Karpas-422 (cell line): ENCODE measurements at regions not wholly inside any gene's neighbourhood (a gene's known extent, or its start where the extent isn't known, plus 50 kb on each side); places are given as distances from the start of the nearest gene placed in this dataset.

Experiments
- DNase-seq: peaks from one replicate; pipeline ENCODE4 v3.0.0-alpha.2; 2015
- H2AFZ ChIP-seq: fragments of 200-600 bp; sonication (generic); 2 replicates; pipeline ENCODE4 v1.6.1; 2014; ENCODE audit warnings: antibody characterized with exemption, low read length, mixed read lengths
- H3K27ac ChIP-seq: fragments of 200-600 bp; sonication (generic); 2 replicates; pipeline ENCODE4 v1.5.1; 2014; ENCODE audit warnings: mild to moderate bottlenecking, low read length, moderate library complexity
- H3K27me3 ChIP-seq: fragments of 200-600 bp; sonication (generic); 2 replicates; pipeline ENCODE4 v1.6.1; 2014; ENCODE audit warnings: low read length, mixed read lengths
- H3K36me3 ChIP-seq: fragments of 200-600 bp; sonication (generic); 2 replicates; pipeline ENCODE4 v1.6.1; 2014; ENCODE audit warnings: low read length, mixed read lengths; ENCODE audit not compliant: insufficient read depth
- H3K4me1 ChIP-seq: fragments of 200-600 bp; sonication (generic); 2 replicates; pipeline ENCODE4 v1.6.1; 2014; ENCODE audit warnings: mild to moderate bottlenecking, low read length, mixed read lengths
- H3K4me2 ChIP-seq: fragments of 200-600 bp; sonication (generic); 2 replicates; pipeline ENCODE4 v1.6.1; 2014; ENCODE audit warnings: low read length, low read depth, mild to moderate bottlenecking; ENCODE audit not compliant: poor library complexity, severe bottlenecking
- H3K4me3 ChIP-seq: fragments of 200-600 bp; sonication (generic); 2 replicates; pipeline ENCODE4 v1.5.1; 2014; ENCODE audit warnings: mild to moderate bottlenecking, antibody characterized with exemption, low read length, mixed read lengths
- H3K79me2 ChIP-seq: fragments of 200-600 bp; sonication (generic); 2 replicates; pipeline ENCODE4 v1.6.1; 2014; ENCODE audit warnings: mild to moderate bottlenecking, low read length, mixed read lengths
- H3K9ac ChIP-seq: fragments of 200-600 bp; sonication (generic); 2 replicates; pipeline ENCODE4 v1.6.0; 2014; ENCODE audit warnings: low read length
- H3K9me2 ChIP-seq: fragments of 200-600 bp; sonication (generic), shearing (Covaris generic); replicated peaks from 2 replicates; pipeline ENCODE4 v1.6.0; 2014; ENCODE audit warnings: mild to moderate bottlenecking, low read length, moderate library complexity; ENCODE audit not compliant: insufficient read depth
- H3K9me3 ChIP-seq: fragments of 300-700, 200-600 bp; sonication (generic); 2 replicates; pipeline ENCODE4 v1.6.1; 2014; ENCODE audit warnings: low read length, mixed read lengths
- H4K20me1 ChIP-seq: fragments of 200-600 bp; sonication (generic); 2 replicates; pipeline ENCODE4 v1.6.1; 2014; ENCODE audit warnings: mild to moderate bottlenecking, antibody characterized with exemption, low read length, low read depth; ENCODE audit not compliant: insufficient read depth

GRCh38 chr10:78401624-78402367 is 368.1 kb downstream of the RPS24 start:
- Histone ChIP-seq H3K27me3 (no peaks in the 10 kb centered on the region), H3K4me1 (no peaks in the 10 kb centered on the region), H3K9ac (no peak overlapping the region), H3K79me2 (no peaks in the 10 kb centered on the region), H4K20me1 (no peaks in the 10 kb centered on the region), H2AFZ (no peak overlapping the region), H3K9me3 (no peaks in the 10 kb centered on the region), H3K4me2 (no peak overlapping the region), H3K4me3 (no peak overlapping the region), H3K36me3 (no peaks in the 10 kb centered on the region), H3K9me2 (no peaks in the 10 kb centered on the region), H3K27ac (no peak overlapping the region)
- DNase-seq, result no peak

GRCh38 chr10:78402591-78402990 is 368.9 kb downstream of the RPS24 start:
- Histone ChIP-seq H3K27me3 (no peaks in the 10 kb centered on the region), H3K79me2 (no peaks in the 10 kb centered on the region), H3K4me2 (no peak overlapping the region), H3K36me3 (no peaks in the 10 kb centered on the region), H4K20me1 (no peaks in the 10 kb centered on the region), H3K27ac (no peak overlapping the region), H3K4me1 (no peaks in the 10 kb centered on the region; the same call in 1 of the 2 replicates), H3K9me3 (no peaks in the 10 kb centered on the region), H3K9me2 (no peaks in the 10 kb centered on the region), H3K9ac (no peak overlapping the region), H2AFZ (no peak overlapping the region), H3K4me3 (no peak overlapping the region)
- no peak for DNase-seq

- Histone ChIP-seq H3K4me2 (no peak overlapping the region), H4K20me1 (no peaks in the 10 kb centered on the region)
- no peak for DNase-seq
These were observed 370.1 kb downstream of the RPS24 start for GRCh38 chr10:78403781-78404180.

GRCh38 chr10:78404296-78404695 is 370.6 kb downstream of the RPS24 start:
- Histone ChIP-seq H3K9me2 (no peaks in the 10 kb centered on the region), H3K79me2 (no peaks in the 10 kb centered on the region), H3K4me2 (no peak overlapping the region), H3K9me3 (no peaks in the 10 kb centered on the region), H3K27ac (no peak overlapping the region), H4K20me1 (no peaks in the 10 kb centered on the region), H3K9ac (no peak overlapping the region), H3K4me3 (no peak overlapping the region), H3K27me3 (no peaks in the 10 kb centered on the region), H2AFZ (no peak overlapping the region), H3K36me3 (no peaks in the 10 kb centered on the region), H3K4me1 (no peaks in the 10 kb centered on the region; the same call in 1 of the 2 replicates)
- no peak for DNase-seq

More at GRCh38 chr10:78403781-78404180, 370.1 kb downstream of the RPS24 start:
- H3K9me2 ChIP-seq, result no peaks in the 10 kb centered on the region
- H2AFZ ChIP-seq, result no peak overlapping the region
- no peak overlapping the region for H3K27ac ChIP-seq
- H3K27me3 ChIP-seq, result no peaks in the 10 kb centered on the region
- no peaks in the 10 kb centered on the region; the same call in 1 of the 2 replicates for H3K4me1 ChIP-seq
- H3K4me3 ChIP-seq, result no peak overlapping the region
- no peaks in the 10 kb centered on the region for H3K9me3 ChIP-seq
- no peak overlapping the region for H3K9ac ChIP-seq
- no peaks in the 10 kb centered on the region for H3K79me2 ChIP-seq
- no peaks in the 10 kb centered on the region for H3K36me3 ChIP-seq

- Histone ChIP-seq H3K9me2 (no peaks in the 10 kb centered on the region), H4K20me1 (no peaks in the 10 kb centered on the region), H3K36me3 (no peaks in the 10 kb centered on the region), H3K27ac (no peak overlapping the region), H2AFZ (no peak overlapping the region), H3K9ac (no peak overlapping the region), H3K9me3 (no peaks in the 10 kb centered on the region), H3K4me3 (no peak overlapping the region), H3K27me3 (no peaks in the 10 kb centered on the region), H3K79me2 (no peaks in the 10 kb centered on the region), H3K4me2 (no peak overlapping the region), H3K4me1 (no peaks in the 10 kb centered on the region; the same call in 1 of the 2 replicates)
- DNase-seq, result no peak
These were observed 371.6 kb downstream of the RPS24 start for GRCh38 chr10:78405231-78405630.

- Histone ChIP-seq H3K36me3 (no peaks in the 10 kb centered on the region), H3K9ac (no peak overlapping the region), H3K79me2 (no peaks in the 10 kb centered on the region), H3K27ac (no peak overlapping the region), H4K20me1 (no peaks in the 10 kb centered on the region), H3K4me2 (no peak overlapping the region), H3K4me1 (no peaks in the 10 kb centered on the region; the same call in 1 of the 2 replicates), H2AFZ (no peak overlapping the region), H3K4me3 (no peak overlapping the region), H3K9me3 (no peaks in the 10 kb centered on the region), H3K9me2 (no peaks in the 10 kb centered on the region), H3K27me3 (no peaks in the 10 kb centered on the region)
- no peak for DNase-seq
These were observed 372.1 kb downstream of the RPS24 start for GRCh38 chr10:78405736-78406135.

GRCh38 chr10:78406648-78407008 is 373.0 kb downstream of the RPS24 start:
- H3K9ac ChIP-seq, result no peak overlapping the region
- H3K4me3 ChIP-seq, result no peak overlapping the region
- no peaks in the 10 kb centered on the region for H3K36me3 ChIP-seq
- H3K79me2 ChIP-seq, result no peaks in the 10 kb centered on the region
- no peak overlapping the region for H2AFZ ChIP-seq
- no peak overlapping the region for H3K27ac ChIP-seq
- no peaks in the 10 kb centered on the region for H4K20me1 ChIP-seq
- H3K4me1 ChIP-seq, result no peaks in the 10 kb centered on the region; the same call in 1 of the 2 replicates
- DNase-seq, result no peak
- no peaks in the 10 kb centered on the region for H3K9me3 ChIP-seq
- no peaks in the 10 kb centered on the region for H3K27me3 ChIP-seq
- H3K9me2 ChIP-seq, result no peaks in the 10 kb centered on the region
- H3K4me2 ChIP-seq, result no peak overlapping the region

GRCh38 chr10:78407009-78407711 is 373.5 kb downstream of the RPS24 start:
- H3K36me3 ChIP-seq, result no peaks in the 10 kb centered on the region
- H3K27ac ChIP-seq, result no peak overlapping the region
- no peak overlapping the region for H2AFZ ChIP-seq

More at GRCh38 chr10:78407009-78407711, 373.5 kb downstream of the RPS24 start:
- peak; percentile 87 for DNase-seq
- no peaks in the 10 kb centered on the region; the same call in 1 of the 2 replicates for H3K4me1 ChIP-seq
- no peaks in the 10 kb centered on the region for H3K9me3 ChIP-seq
- no peaks in the 10 kb centered on the region for H3K27me3 ChIP-seq
- no peak overlapping the region for H3K9ac ChIP-seq
- no peak overlapping the region for H3K4me3 ChIP-seq
- no peaks in the 10 kb centered on the region for H3K79me2 ChIP-seq
- no peak overlapping the region for H3K4me2 ChIP-seq
- H3K9me2 ChIP-seq, result no peaks in the 10 kb centered on the region
- H4K20me1 ChIP-seq, result no peaks in the 10 kb centered on the region
